ENCODE measurements at regions not wholly inside any gene's neighbourhood (a gene's known extent, or its start where the extent isn't known, plus 50 kb on each side); places are given as distances from the start of the nearest gene placed in this dataset.

DNA sequence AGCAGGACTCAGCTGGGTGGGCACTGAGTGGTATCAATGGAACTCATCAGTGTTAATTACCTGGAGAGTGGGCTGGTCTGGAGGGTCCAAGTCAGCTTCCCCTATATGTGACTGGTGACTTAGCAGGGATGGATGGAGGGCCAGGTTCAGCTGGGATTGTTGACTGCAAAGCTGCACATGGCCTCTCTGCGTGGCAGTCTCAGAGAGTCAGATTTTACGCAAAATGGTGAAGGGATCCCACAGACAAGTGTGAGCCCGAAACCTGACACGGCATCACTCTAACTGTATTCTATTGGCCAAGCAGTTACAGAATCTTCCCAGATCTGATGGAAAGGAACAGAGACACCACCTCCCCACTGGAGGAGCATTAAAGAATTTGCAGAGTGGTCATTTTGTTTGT is 716.0 kb upstream of the TBX3 start:
- no peak overlapping the region for H3K27ac ChIP-seq (ENCODE audit: insufficient read depth in 1 of 2, low read depth in 1 of 2, low read length in 2 of 2, poor library complexity in 1 of 2, severe bottlenecking in 2 of 2)
- H3K27me3 ChIP-seq (replicated peaks in 2 of 5; ENCODE audit: control insufficient read depth in 4 of 5, insufficient read depth in 5 of 5, low read length in 4 of 5), result peaks cover 0 to 2% (median 0%) of the 10 kb centered on the region in 5 experiments
- POLR2A ChIA-PET, result no interaction called here
- CTCF ChIA-PET, result no interaction called here
- no peaks in the 10 kb centered on the region for H3K4me1 ChIP-seq (ENCODE audit: control extremely low read depth in 1 of 4, control insufficient read depth in 4 of 4, insufficient read depth in 4 of 4, low read length in 3 of 4)
- no peaks in the 10 kb centered on the region for H3K36me3 ChIP-seq (ENCODE audit: control insufficient read depth in 4 of 4, insufficient read depth in 4 of 4, low read length in 3 of 4)
- H3K9me3 ChIP-seq (ENCODE audit: control extremely low read depth in 1 of 5, control insufficient read depth in 4 of 5, insufficient read depth in 2 of 5, low read depth in 1 of 5, low read length in 4 of 5), result peaks cover 0 to 9% (median 3%) of the 10 kb centered on the region in 5 experiments
- H3K4me3 ChIP-seq (ENCODE audit: control insufficient read depth in 1 of 7, extremely low read depth in 1 of 7, insufficient read depth in 4 of 7, low read depth in 2 of 7, low read length in 6 of 7), result no peak overlapping the region
- DNase-seq, result no peak
- WGBS (ENCODE audit: insufficient coverage), result 93% methylated on average over 3 of the region's 4 CpGs

DNA sequence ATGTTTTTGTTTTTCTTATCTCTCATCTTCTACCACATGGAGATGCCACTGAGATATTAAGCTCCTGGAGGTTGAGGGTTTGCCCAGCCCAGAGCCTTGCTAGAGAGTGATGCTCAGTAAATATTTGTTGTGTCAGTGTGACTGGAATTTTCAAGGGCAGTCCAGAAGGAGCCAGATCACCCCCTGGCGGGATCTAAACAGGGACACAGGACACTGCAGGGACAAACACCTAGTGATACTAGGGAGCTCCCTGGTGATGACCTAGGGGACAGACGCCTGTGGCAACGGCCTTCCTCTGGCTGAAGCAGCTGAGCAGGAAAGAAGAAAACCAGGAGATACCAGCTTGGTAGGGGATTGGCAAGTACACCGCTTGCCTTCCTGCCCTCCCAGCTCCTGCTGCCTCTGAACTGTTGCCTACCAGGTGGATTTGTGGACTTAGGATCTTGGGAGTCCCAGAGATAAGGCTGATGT is 714.4 kb upstream of the TBX3 start:
- Histone ChIP-seq H3K27me3 (replicated peaks in 2 of 5; ENCODE audit: control insufficient read depth in 4 of 5, insufficient read depth in 5 of 5, low read length in 4 of 5) (peaks cover 0 to 4% (median 0%) of the 10 kb centered on the region in 5 experiments), H3K4me3 (ENCODE audit: control insufficient read depth in 1 of 7, extremely low read depth in 1 of 7, insufficient read depth in 4 of 7, low read depth in 2 of 7, low read length in 6 of 7) (no peak overlapping the region), H3K36me3 (ENCODE audit: control insufficient read depth in 4 of 4, insufficient read depth in 4 of 4, low read length in 3 of 4) (no peaks in the 10 kb centered on the region), H3K9me3 (ENCODE audit: control extremely low read depth in 1 of 5, control insufficient read depth in 4 of 5, insufficient read depth in 2 of 5, low read depth in 1 of 5, low read length in 4 of 5) (peaks cover 0 to 9% (median 3%) of the 10 kb centered on the region in 5 experiments), H3K27ac (ENCODE audit: insufficient read depth in 1 of 2, low read depth in 1 of 2, low read length in 2 of 2, poor library complexity in 1 of 2, severe bottlenecking in 2 of 2) (no peak overlapping the region), H3K4me1 (ENCODE audit: control extremely low read depth in 1 of 4, control insufficient read depth in 4 of 4, insufficient read depth in 4 of 4, low read length in 3 of 4) (no peaks in the 10 kb centered on the region)
- ChIA-PET POLR2A (no interaction called here), CTCF (no interaction called here)
- no peak for DNase-seq
- WGBS (ENCODE audit: insufficient coverage), result 89% methylated on average over 3 of the region's 4 CpGs

- Histone ChIP-seq H3K27me3 (replicated peaks in 2 of 5; ENCODE audit: control insufficient read depth in 4 of 5, insufficient read depth in 5 of 5, low read length in 4 of 5) (peaks cover 0 to 4% (median 0%) of the 10 kb centered on the region in 5 experiments), H3K36me3 (ENCODE audit: control insufficient read depth in 4 of 4, insufficient read depth in 4 of 4, low read length in 3 of 4) (no peaks in the 10 kb centered on the region), H3K9me3 (ENCODE audit: control extremely low read depth in 1 of 5, control insufficient read depth in 4 of 5, insufficient read depth in 2 of 5, low read depth in 1 of 5, low read length in 4 of 5) (peaks cover 0 to 9% (median 3%) of the 10 kb centered on the region in 5 experiments), H3K4me1 (ENCODE audit: control extremely low read depth in 1 of 4, control insufficient read depth in 4 of 4, insufficient read depth in 4 of 4, low read length in 3 of 4) (no peaks in the 10 kb centered on the region), H3K27ac (ENCODE audit: insufficient read depth in 1 of 2, low read depth in 1 of 2, low read length in 2 of 2, poor library complexity in 1 of 2, severe bottlenecking in 2 of 2) (no peak overlapping the region), H3K4me3 (ENCODE audit: control insufficient read depth in 1 of 7, extremely low read depth in 1 of 7, insufficient read depth in 4 of 7, low read depth in 2 of 7, low read length in 6 of 7) (no peak overlapping the region)
- CTCF ChIA-PET, result interaction anchor here (1.2 kb wide), 1 partner anchor 9 kb away, joined by 3 read pairs; no protein-coding TSS in a partner anchor
- DNase-seq, result no peak
- POLR2A ChIA-PET, result no interaction called here
These were observed 712.6 kb upstream of the TBX3 start for GRCh38 chr12:115396567-115396966.

DNA sequence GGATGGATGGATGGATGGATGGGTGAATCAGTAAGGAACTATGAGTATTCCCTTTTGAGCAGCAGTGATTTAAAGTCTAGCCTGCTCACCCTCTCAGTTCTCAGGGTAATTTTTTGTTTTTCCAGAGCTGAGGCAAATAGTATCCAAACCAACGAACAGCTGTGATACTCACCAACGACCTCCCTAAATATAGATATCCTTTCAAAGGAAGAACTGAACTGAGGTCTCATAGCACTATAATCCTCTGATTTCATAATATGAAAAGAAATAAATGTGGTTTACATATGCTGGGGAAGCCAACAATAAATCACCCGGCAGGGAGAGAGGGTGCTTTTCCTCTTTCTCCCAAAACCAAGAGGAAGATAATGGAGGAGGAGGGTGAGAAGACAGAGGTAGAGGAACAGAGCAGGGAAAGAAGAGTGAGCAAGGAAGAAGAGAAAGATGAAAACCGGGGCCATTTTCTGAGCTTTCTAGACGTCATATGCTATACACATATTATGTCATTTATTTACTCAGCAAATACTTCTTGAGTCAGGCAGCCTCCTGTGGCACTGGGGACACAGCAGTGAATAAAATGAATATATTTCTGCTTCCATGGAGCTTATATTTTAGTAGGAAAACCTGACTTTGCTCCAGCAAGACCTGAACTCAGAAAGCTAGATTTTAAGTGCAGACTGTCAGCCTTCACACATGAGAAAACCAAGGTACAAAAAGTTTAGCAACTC is 710.7 kb upstream of the TBX3 start:
- ChIA-PET POLR2A (no interaction called here), CTCF (no interaction called here)
- WGBS (ENCODE audit: insufficient coverage), result 67% methylated on average over 2 of the region's 5 CpGs
- H3K27me3 ChIP-seq (replicated peaks in 2 of 5; ENCODE audit: control insufficient read depth in 4 of 5, insufficient read depth in 5 of 5, low read length in 4 of 5), result peaks cover 0 to 4% (median 0%) of the 10 kb centered on the region in 5 experiments
- no peak overlapping the region for H3K27ac ChIP-seq (ENCODE audit: insufficient read depth in 1 of 2, low read depth in 1 of 2, low read length in 2 of 2, poor library complexity in 1 of 2, severe bottlenecking in 2 of 2)
- H3K4me3 ChIP-seq (ENCODE audit: control insufficient read depth in 1 of 7, extremely low read depth in 1 of 7, insufficient read depth in 4 of 7, low read depth in 2 of 7, low read length in 6 of 7), result no peak overlapping the region
- H3K4me1 ChIP-seq (ENCODE audit: control extremely low read depth in 1 of 4, control insufficient read depth in 4 of 4, insufficient read depth in 4 of 4, low read length in 3 of 4), result no peaks in the 10 kb centered on the region
- peaks cover 0 to 9% (median 5%) of the 10 kb centered on the region in 5 experiments for H3K9me3 ChIP-seq (ENCODE audit: control extremely low read depth in 1 of 5, control insufficient read depth in 4 of 5, insufficient read depth in 2 of 5, low read depth in 1 of 5, low read length in 4 of 5)
- DNase-seq, result no peak
- no peaks in the 10 kb centered on the region for H3K36me3 ChIP-seq (ENCODE audit: control insufficient read depth in 4 of 4, insufficient read depth in 4 of 4, low read length in 3 of 4)

- CTCF ChIA-PET, result no interaction called here
- POLR2A ChIA-PET, result no interaction called here
- Histone ChIP-seq H3K4me3 (ENCODE audit: control insufficient read depth in 1 of 7, extremely low read depth in 1 of 7, insufficient read depth in 4 of 7, low read depth in 2 of 7, low read length in 6 of 7) (no peak overlapping the region), H3K27ac (ENCODE audit: insufficient read depth in 1 of 2, low read depth in 1 of 2, low read length in 2 of 2, poor library complexity in 1 of 2, severe bottlenecking in 2 of 2) (no peak overlapping the region), H3K4me1 (ENCODE audit: control extremely low read depth in 1 of 4, control insufficient read depth in 4 of 4, insufficient read depth in 4 of 4, low read length in 3 of 4) (no peaks in the 10 kb centered on the region), H3K36me3 (ENCODE audit: control insufficient read depth in 4 of 4, insufficient read depth in 4 of 4, low read length in 3 of 4) (no peaks in the 10 kb centered on the region), H3K9me3 (ENCODE audit: control extremely low read depth in 1 of 5, control insufficient read depth in 4 of 5, insufficient read depth in 2 of 5, low read depth in 1 of 5, low read length in 4 of 5) (peaks cover 0 to 6% (median 0%) of the 10 kb centered on the region in 5 experiments), H3K27me3 (replicated peaks in 2 of 5; ENCODE audit: control insufficient read depth in 4 of 5, insufficient read depth in 5 of 5, low read length in 4 of 5) (no peaks in the 10 kb centered on the region)
- no peak for DNase-seq
- no CpG with 5 or more reads among the region's 6 CpGs for WGBS (ENCODE audit: insufficient coverage)
These were observed 704.2 kb upstream of the TBX3 start for GRCh38 chr12:115388139-115388538.

DNA sequence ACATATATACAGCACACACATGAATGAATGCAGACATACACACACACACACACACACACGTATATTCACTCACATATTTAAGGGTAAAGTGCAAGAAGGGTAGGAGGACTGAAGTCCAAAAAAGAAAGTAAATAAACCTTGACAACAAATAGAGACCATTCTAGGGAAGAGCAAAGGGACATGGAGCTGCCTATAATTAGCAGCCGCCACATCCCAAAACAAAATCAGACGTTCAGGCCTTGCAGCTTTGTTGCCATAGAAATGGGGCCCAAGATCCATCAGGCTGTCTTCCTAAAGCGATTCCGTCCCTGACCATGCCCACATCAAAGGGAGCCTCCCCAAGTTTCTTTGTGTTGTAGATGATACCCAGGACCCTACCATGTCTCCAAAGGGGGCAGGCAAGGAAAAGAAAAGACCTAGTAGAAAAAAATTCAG is 703.5 kb upstream of the TBX3 start:
- DNase-seq, result no peak
- H3K4me1 ChIP-seq (ENCODE audit: control extremely low read depth in 1 of 4, control insufficient read depth in 4 of 4, insufficient read depth in 4 of 4, low read length in 3 of 4), result no peaks in the 10 kb centered on the region
- WGBS (ENCODE audit: insufficient coverage), result 85% methylated on average over 2 of the region's 5 CpGs
- H3K9me3 ChIP-seq (ENCODE audit: control extremely low read depth in 1 of 5, control insufficient read depth in 4 of 5, insufficient read depth in 2 of 5, low read depth in 1 of 5, low read length in 4 of 5), result peaks cover 0 to 6% (median 0%) of the 10 kb centered on the region in 5 experiments
- H3K4me3 ChIP-seq (ENCODE audit: control insufficient read depth in 1 of 7, extremely low read depth in 1 of 7, insufficient read depth in 4 of 7, low read depth in 2 of 7, low read length in 6 of 7), result no peak overlapping the region
- H3K27ac ChIP-seq (ENCODE audit: insufficient read depth in 1 of 2, low read depth in 1 of 2, low read length in 2 of 2, poor library complexity in 1 of 2, severe bottlenecking in 2 of 2), result no peak overlapping the region
- no peaks in the 10 kb centered on the region for H3K27me3 ChIP-seq (replicated peaks in 2 of 5; ENCODE audit: control insufficient read depth in 4 of 5, insufficient read depth in 5 of 5, low read length in 4 of 5)
- no peaks in the 10 kb centered on the region for H3K36me3 ChIP-seq (ENCODE audit: control insufficient read depth in 4 of 4, insufficient read depth in 4 of 4, low read length in 3 of 4)
- ChIA-PET POLR2A (no interaction called here), CTCF (no interaction called here)

DNA sequence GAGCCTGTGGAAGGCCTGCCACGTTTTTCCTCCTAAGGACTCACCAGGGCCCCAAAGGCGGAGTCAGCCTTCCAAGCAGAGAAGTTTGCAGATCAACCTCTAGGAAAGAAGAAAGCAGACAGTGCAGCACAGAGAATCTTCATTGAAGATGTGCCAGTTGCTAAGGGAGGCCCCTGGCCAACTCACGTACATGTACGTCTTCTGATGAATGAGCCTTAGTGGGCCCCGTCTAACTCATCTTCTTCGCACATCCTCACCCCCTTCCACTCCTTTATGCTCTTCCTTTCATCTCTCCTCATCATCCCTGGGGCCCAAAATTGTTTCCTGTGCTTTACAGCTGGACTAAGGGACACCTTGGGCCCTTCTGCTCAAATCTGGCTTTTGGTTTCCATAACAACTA is 703.0 kb upstream of the TBX3 start:
- no peaks in the 10 kb centered on the region for H3K36me3 ChIP-seq (ENCODE audit: control insufficient read depth in 4 of 4, insufficient read depth in 4 of 4, low read length in 3 of 4)
- CTCF ChIA-PET, result no interaction called here
- peaks cover 0 to 6% (median 0%) of the 10 kb centered on the region in 5 experiments for H3K9me3 ChIP-seq (ENCODE audit: control extremely low read depth in 1 of 5, control insufficient read depth in 4 of 5, insufficient read depth in 2 of 5, low read depth in 1 of 5, low read length in 4 of 5)
- no peaks in the 10 kb centered on the region for H3K27me3 ChIP-seq (replicated peaks in 2 of 5; ENCODE audit: control insufficient read depth in 4 of 5, insufficient read depth in 5 of 5, low read length in 4 of 5)
- 96% methylated on average over 6 of the region's 6 CpGs for WGBS (ENCODE audit: insufficient coverage)
- DNase-seq, result no peak
- no peaks in the 10 kb centered on the region for H3K4me1 ChIP-seq (ENCODE audit: control extremely low read depth in 1 of 4, control insufficient read depth in 4 of 4, insufficient read depth in 4 of 4, low read length in 3 of 4)
- POLR2A ChIA-PET, result no interaction called here
- H3K4me3 ChIP-seq (ENCODE audit: control insufficient read depth in 1 of 7, extremely low read depth in 1 of 7, insufficient read depth in 4 of 7, low read depth in 2 of 7, low read length in 6 of 7), result no peak overlapping the region
- no peak overlapping the region for H3K27ac ChIP-seq (ENCODE audit: insufficient read depth in 1 of 2, low read depth in 1 of 2, low read length in 2 of 2, poor library complexity in 1 of 2, severe bottlenecking in 2 of 2)
